ENCODE measurements at regions not wholly inside any gene's neighbourhood (a gene's known extent, or its start where the extent isn't known, plus 50 kb on each side); places are given as distances from the start of the nearest gene placed in this dataset.

DNA sequence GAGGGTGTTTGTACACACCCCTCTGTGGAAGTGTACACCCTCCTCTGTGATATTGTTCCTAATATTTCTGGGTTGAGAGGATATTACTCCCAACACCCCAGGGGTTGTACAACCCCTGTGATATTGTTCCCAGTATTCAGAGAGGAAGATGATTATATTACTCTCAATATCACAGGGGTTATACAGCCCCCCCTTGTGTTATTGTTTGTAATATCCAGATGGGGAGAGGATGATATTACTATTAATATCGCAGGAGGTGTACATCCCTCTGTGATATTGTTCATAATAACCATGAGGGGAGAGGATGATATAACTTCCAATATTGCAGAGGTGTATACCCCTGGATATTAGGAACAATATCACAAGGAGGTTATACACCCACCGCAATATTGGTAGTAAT, 566.1 kb upstream of the MIS18BP1 start:
- TF ChIP-seq, protein P1, sequence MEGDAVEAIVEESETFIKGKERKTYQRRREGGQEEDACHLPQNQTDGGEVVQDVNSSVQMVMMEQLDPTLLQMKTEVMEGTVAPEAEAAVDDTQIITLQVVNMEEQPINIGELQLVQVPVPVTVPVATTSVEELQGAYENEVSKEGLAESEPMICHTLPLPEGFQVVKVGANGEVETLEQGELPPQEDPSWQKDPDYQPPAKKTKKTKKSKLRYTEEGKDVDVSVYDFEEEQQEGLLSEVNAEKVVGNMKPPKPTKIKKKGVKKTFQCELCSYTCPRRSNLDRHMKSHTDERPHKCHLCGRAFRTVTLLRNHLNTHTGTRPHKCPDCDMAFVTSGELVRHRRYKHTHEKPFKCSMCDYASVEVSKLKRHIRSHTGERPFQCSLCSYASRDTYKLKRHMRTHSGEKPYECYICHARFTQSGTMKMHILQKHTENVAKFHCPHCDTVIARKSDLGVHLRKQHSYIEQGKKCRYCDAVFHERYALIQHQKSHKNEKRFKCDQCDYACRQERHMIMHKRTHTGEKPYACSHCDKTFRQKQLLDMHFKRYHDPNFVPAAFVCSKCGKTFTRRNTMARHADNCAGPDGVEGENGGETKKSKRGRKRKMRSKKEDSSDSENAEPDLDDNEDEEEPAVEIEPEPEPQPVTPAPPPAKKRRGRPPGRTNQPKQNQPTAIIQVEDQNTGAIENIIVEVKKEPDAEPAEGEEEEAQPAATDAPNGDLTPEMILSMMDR (conservative IDR thresholded peaks at IDR 0.05): no peak
- TF ChIP-seq ZFX (IDR thresholded peaks at IDR 0.05): no peak

Data from C4-2B (cell line).